HCT116 (cell line): ENCODE measurements at regions not wholly inside any gene's neighbourhood (a gene's known extent, or its start where the extent isn't known, plus 50 kb on each side); places are given as distances from the start of the nearest gene placed in this dataset.

ENCODE experiments used
- CTCF ChIP-seq, 3 experiments: fragments of 200-600 bp in 1 of 3; sonication (generic) in 1 of 3; IDR thresholded peaks in 2 of 3; conservative IDR thresholded peaks in 1 of 3; 2 replicates each; pipeline ENCODE4 v1.5.1; 2012 to 2017; ENCODE audit warnings: low read depth in 2 of 3, low read length in 2 of 3, antibody characterized with exemption in 1 of 3, borderline replicate concordance in 1 of 3, control low read depth in 1 of 3, mild to moderate bottlenecking in 1 of 3, mixed read lengths in 1 of 3, mixed run types in 1 of 3, moderate library complexity in 1 of 3; ENCODE audit not compliant: insufficient read depth in 1 of 3
- POLR2A ChIP-seq: IDR thresholded peaks from 2 replicates; pipeline ENCODE4 v1.7.0; 2011; ENCODE audit warnings: borderline replicate concordance; ENCODE audit not compliant: insufficient read depth, insufficient read length; ENCODE audit errors: extremely low read depth
- RAD21 ChIP-seq: IDR thresholded peaks from 2 replicates; pipeline ENCODE4 v1.6.1; 2012; ENCODE audit warnings: low read depth, mild to moderate bottlenecking

GRCh38 chr5:28864006-28864405 lies 1825.6 kb upstream of the CDH9 start:
- TF ChIP-seq CTCF (IDR thresholded peaks at IDR 0.05 in 2 of 3, conservative IDR thresholded peaks at IDR 0.05 in 1 of 3; ENCODE audit: borderline replicate concordance in 1 of 3, insufficient read depth in 1 of 3, low read depth in 2 of 3, low read length in 2 of 3) = no peak
- no peak for TF ChIP-seq RAD21
- no peak for TF ChIP-seq POLR2A
